ENCODE measurements at regions not wholly inside any gene's neighbourhood (a gene's known extent, or its start where the extent isn't known, plus 50 kb on each side); places are given as distances from the start of the nearest gene placed in this dataset.

GRCh38 chr18:43543236-43543635 is 265.9 kb upstream of the SYT4 start:
- no peak for DNase-seq (ENCODE audit: low read depth)
- no peak for TF ChIP-seq CTCF (conservative IDR thresholded peaks at IDR 0.05; ENCODE audit: low read depth, low read length)

GRCh38 chr18:43547456-43547855 is 270.2 kb upstream of the SYT4 start:
- no peak overlapping the region for H3K4me3 ChIP-seq (ENCODE audit: low read length)
- TF ChIP-seq CTCF (conservative IDR thresholded peaks at IDR 0.05; ENCODE audit: low read depth, low read length) = no peak
- DNase-seq (ENCODE audit: low read depth) = no peak

More at GRCh38 chr18:43543236-43543635, 265.9 kb upstream of the SYT4 start:
- H3K4me3 ChIP-seq (ENCODE audit: low read length) = no peak overlapping the region

GRCh38 chr18:43559507-43559906 is 282.2 kb upstream of the SYT4 start:
- DNase-seq (ENCODE audit: low read depth) = no peak
- no peak overlapping the region for H3K4me3 ChIP-seq (ENCODE audit: low read length)
- TF ChIP-seq CTCF (conservative IDR thresholded peaks at IDR 0.05; ENCODE audit: low read depth, low read length) = no peak

GRCh38 chr18:43563780-43564179 is 286.5 kb upstream of the SYT4 start:
- no peak overlapping the region for H3K4me3 ChIP-seq (ENCODE audit: low read length)
- peak; percentile 54 for TF ChIP-seq CTCF (conservative IDR thresholded peaks at IDR 0.05; ENCODE audit: low read depth, low read length)
- no peak for DNase-seq (ENCODE audit: low read depth)

GRCh38 chr18:43570593-43570992 is 293.3 kb upstream of the SYT4 start:
- DNase-seq (ENCODE audit: low read depth) = no peak
- H3K4me3 ChIP-seq (ENCODE audit: low read length) = no peak overlapping the region
- TF ChIP-seq CTCF (conservative IDR thresholded peaks at IDR 0.05; ENCODE audit: low read depth, low read length) = no peak

- no peak for DNase-seq (ENCODE audit: low read depth)
- H3K4me3 ChIP-seq (ENCODE audit: low read length) = no peak overlapping the region
- TF ChIP-seq CTCF (conservative IDR thresholded peaks at IDR 0.05; ENCODE audit: low read depth, low read length) = peak; percentile 78
Measured at GRCh38 chr18:43571078-43571689, 293.9 kb upstream of the SYT4 start.

- no peak for TF ChIP-seq CTCF (conservative IDR thresholded peaks at IDR 0.05; ENCODE audit: low read depth, low read length)
- H3K4me3 ChIP-seq (ENCODE audit: low read length) = no peak overlapping the region
- DNase-seq (ENCODE audit: low read depth) = no peak
Measured at GRCh38 chr18:43572163-43572562, 294.9 kb upstream of the SYT4 start.

Measured in retinal pigment epithelial cell (primary cell).